Gastroesophageal sphincter (tissue), 3 donors: ENCODE measurements at regions not wholly inside any gene's neighbourhood (a gene's known extent, or its start where the extent isn't known, plus 50 kb on each side); places are given as distances from the start of the nearest gene placed in this dataset.

Experiments
- EP300 ChIP-seq: sonication (generic); formaldehyde crosslinking; IDR thresholded peaks from one replicate; pipeline ENCODE4 v1.6.1; 2017; ENCODE audit warnings: antibody characterized with exemption, mild to moderate bottlenecking
- POLR2A ChIP-seq, 2 donors: fragments of 450-650 bp; IDR thresholded peaks; one replicate each; pipeline ENCODE4 v1.6.1; 2017; ENCODE audit warnings: antibody characterized with exemption in 2 of 2, mild to moderate bottlenecking in 2 of 2, moderate library complexity in 1 of 2
- POLR2AphosphoS5 ChIP-seq: sonication (generic); formaldehyde crosslinking; IDR thresholded peaks from one replicate; pipeline ENCODE4 v1.6.1; 2017; ENCODE audit warnings: antibody characterized with exemption
- TF ChIP-seq, protein P1 (sequence below), 4 experiments: fragments of 200-600 bp in 2 of 4; fragments of 450-650 bp in 2 of 4; sonication (generic) in 1 of 4; IDR thresholded peaks; one replicate each; pipeline ENCODE4 v1.5.1; 2017 to 2019; ENCODE audit warnings: antibody characterized with exemption in 4 of 4, mild to moderate bottlenecking in 2 of 4, moderate library complexity in 2 of 4

DNA sequence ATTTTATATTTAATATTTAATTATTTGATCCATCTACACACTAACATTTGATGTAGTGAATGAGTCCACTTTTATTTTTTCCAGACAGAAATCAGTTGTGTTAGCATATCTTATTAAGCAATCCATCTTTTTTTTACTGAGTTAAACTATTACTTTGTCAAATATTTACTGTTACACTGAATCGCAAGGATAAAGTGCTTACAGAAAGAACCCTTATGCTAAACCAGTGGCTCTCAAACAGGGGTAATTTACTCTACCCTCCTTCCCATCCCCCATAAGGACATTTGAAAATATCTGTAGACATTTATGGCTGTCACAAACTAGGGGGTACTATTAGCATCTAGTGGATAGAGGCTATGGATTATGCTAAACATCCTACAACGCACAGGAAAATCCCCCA is 508.2 kb downstream of the C12orf50 start:
- TF ChIP-seq, protein P1, sequence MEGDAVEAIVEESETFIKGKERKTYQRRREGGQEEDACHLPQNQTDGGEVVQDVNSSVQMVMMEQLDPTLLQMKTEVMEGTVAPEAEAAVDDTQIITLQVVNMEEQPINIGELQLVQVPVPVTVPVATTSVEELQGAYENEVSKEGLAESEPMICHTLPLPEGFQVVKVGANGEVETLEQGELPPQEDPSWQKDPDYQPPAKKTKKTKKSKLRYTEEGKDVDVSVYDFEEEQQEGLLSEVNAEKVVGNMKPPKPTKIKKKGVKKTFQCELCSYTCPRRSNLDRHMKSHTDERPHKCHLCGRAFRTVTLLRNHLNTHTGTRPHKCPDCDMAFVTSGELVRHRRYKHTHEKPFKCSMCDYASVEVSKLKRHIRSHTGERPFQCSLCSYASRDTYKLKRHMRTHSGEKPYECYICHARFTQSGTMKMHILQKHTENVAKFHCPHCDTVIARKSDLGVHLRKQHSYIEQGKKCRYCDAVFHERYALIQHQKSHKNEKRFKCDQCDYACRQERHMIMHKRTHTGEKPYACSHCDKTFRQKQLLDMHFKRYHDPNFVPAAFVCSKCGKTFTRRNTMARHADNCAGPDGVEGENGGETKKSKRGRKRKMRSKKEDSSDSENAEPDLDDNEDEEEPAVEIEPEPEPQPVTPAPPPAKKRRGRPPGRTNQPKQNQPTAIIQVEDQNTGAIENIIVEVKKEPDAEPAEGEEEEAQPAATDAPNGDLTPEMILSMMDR (IDR thresholded peaks at IDR 0.05) = no peak
- TF ChIP-seq POLR2A (IDR thresholded peaks at IDR 0.05) = no peak
- TF ChIP-seq EP300 = no peak
- TF ChIP-seq POLR2AphosphoS5 = no peak
